OCI-LY1 (cell line): ENCODE measurements at regions not wholly inside any gene's neighbourhood (a gene's known extent, or its start where the extent isn't known, plus 50 kb on each side); places are given as distances from the start of the nearest gene placed in this dataset.

ENCODE experiments used
- EZH2 ChIP-seq: fragments of 200-600 bp; sonication (generic), shearing (Covaris generic); IDR thresholded peaks from 2 replicates; pipeline ENCODE4 v1.8.0; 2017; ENCODE audit warnings: borderline replicate concordance, mixed run types, mild to moderate bottlenecking, antibody characterized with exemption, low read length, moderate library complexity, mixed read lengths
- TF ChIP-seq, protein P1 (sequence below): fragments of 200-600 bp; sonication (generic), shearing (Covaris generic); IDR thresholded peaks from 2 replicates; pipeline ENCODE4 v1.5.1; 2017; ENCODE audit warnings: mild to moderate bottlenecking, antibody characterized with exemption, low read length, moderate library complexity, mixed read lengths

DNA sequence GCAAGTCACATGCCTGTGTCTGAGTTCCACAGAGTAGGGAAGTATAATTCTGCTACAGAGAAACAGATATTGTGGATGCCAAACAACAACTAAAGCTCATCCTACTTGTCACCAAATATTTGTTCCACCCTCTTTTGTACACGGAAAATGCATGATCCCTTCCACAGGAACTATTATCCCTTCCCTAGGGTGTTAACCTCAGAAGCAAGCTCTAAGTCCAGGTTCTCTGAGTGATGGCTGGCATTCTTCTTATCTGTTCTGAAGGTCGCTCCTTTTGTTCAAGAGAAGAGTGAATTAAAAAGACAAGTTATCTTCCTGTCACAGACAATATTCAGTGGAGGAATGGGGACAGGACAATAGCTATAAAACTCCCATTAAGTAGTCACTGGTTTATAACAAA lies 460.1 kb upstream of the GCFC2 start:
- TF ChIP-seq, protein P1, sequence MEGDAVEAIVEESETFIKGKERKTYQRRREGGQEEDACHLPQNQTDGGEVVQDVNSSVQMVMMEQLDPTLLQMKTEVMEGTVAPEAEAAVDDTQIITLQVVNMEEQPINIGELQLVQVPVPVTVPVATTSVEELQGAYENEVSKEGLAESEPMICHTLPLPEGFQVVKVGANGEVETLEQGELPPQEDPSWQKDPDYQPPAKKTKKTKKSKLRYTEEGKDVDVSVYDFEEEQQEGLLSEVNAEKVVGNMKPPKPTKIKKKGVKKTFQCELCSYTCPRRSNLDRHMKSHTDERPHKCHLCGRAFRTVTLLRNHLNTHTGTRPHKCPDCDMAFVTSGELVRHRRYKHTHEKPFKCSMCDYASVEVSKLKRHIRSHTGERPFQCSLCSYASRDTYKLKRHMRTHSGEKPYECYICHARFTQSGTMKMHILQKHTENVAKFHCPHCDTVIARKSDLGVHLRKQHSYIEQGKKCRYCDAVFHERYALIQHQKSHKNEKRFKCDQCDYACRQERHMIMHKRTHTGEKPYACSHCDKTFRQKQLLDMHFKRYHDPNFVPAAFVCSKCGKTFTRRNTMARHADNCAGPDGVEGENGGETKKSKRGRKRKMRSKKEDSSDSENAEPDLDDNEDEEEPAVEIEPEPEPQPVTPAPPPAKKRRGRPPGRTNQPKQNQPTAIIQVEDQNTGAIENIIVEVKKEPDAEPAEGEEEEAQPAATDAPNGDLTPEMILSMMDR = no peak
- TF ChIP-seq EZH2 = no peak
